ENCODE measurements at regions not wholly inside any gene's neighbourhood (a gene's known extent, or its start where the extent isn't known, plus 50 kb on each side); places are given as distances from the start of the nearest gene placed in this dataset.

DNA sequence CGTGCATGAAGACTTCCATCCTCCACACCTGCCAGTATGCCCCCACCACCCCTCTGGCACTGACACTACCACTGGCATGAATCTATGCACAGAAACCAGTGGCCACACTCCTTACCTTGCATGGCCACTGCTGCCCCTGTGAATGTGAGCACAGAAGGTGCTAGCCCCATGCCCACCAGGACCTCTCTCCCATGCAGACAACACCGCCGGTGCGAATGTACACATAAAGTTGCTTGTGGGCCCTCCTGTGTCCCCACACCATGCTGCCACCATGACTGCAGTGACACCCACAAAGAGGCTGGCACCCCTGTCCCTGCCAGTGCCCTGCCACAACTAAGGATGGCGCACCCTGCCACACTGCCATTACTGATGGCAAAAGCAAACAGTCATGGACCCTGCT is 289.5 kb upstream of the KCND2 start:
- TF ChIP-seq, protein P1, sequence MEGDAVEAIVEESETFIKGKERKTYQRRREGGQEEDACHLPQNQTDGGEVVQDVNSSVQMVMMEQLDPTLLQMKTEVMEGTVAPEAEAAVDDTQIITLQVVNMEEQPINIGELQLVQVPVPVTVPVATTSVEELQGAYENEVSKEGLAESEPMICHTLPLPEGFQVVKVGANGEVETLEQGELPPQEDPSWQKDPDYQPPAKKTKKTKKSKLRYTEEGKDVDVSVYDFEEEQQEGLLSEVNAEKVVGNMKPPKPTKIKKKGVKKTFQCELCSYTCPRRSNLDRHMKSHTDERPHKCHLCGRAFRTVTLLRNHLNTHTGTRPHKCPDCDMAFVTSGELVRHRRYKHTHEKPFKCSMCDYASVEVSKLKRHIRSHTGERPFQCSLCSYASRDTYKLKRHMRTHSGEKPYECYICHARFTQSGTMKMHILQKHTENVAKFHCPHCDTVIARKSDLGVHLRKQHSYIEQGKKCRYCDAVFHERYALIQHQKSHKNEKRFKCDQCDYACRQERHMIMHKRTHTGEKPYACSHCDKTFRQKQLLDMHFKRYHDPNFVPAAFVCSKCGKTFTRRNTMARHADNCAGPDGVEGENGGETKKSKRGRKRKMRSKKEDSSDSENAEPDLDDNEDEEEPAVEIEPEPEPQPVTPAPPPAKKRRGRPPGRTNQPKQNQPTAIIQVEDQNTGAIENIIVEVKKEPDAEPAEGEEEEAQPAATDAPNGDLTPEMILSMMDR (IDR thresholded peaks at IDR 0.05) = no peak
- Histone ChIP-seq H3K27ac (no peak overlapping the region), H3K27me3 (no peaks in the 10 kb centered on the region), H3K4me1 (no peaks in the 10 kb centered on the region), H3K4me3 (no peak overlapping the region), H3K9me3 (no peaks in the 10 kb centered on the region), H3K36me3 (no peaks in the 10 kb centered on the region)
- DNase-seq (peak in 1 of 6 donors; percentile 37), ATAC-seq (no peak), FAIRE-seq (no peak)
- 85 to 92% methylated on average over 5 of the region's 5 CpGs for WGBS, 2 donors
- intact Hi-C loops (cut with DNase I) = no loop called here

DNA sequence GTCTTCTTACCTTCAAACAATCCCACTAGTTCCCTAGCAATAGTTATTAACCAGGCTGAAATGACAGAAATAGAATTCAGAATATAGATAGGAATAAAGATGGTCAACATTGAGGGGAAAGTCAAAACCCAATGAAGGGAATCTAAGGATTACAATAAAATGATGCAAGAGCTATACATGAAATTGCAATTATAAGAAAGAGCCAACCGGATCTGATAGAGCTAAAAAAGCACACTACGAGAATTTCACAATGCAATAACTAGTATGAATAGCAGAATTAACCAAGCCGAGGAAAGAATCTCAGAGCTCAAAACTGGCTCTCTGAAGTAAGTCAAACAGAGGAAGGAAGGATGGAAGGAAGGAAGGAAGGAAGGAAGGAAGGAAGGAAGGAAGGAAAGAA is 288.7 kb upstream of the KCND2 start:
- 63 to 82% methylated on average over 3 of the region's 3 CpGs for WGBS, 2 donors
- no peaks in the 10 kb centered on the region for H3K36me3 ChIP-seq
- no peak for FAIRE-seq
- intact Hi-C loops (cut with DNase I) = no loop called here
- no peak overlapping the region for H3K4me3 ChIP-seq
- ATAC-seq = no peak
- H3K27me3 ChIP-seq = no peaks in the 10 kb centered on the region
- TF ChIP-seq, protein P1 (IDR thresholded peaks at IDR 0.05) = no peak
- DNase-seq = no peak
- H3K27ac ChIP-seq = no peak overlapping the region
- H3K4me1 ChIP-seq = no peaks in the 10 kb centered on the region
- H3K9me3 ChIP-seq = no peaks in the 10 kb centered on the region

GRCh38 chr7:119988401-119988800 is 284.6 kb upstream of the KCND2 start:
- intact Hi-C loops (cut with DNase I) = no loop called here
- FAIRE-seq = no peak
- no peaks in the 10 kb centered on the region for H3K9me3 ChIP-seq
- H3K36me3 ChIP-seq = no peaks in the 10 kb centered on the region
- no peak for ATAC-seq
- DNase-seq = no peak
- H3K4me3 ChIP-seq = no peak overlapping the region
- H3K4me1 ChIP-seq = no peaks in the 10 kb centered on the region
- no peaks in the 10 kb centered on the region for H3K27me3 ChIP-seq
- TF ChIP-seq, protein P1 (IDR thresholded peaks at IDR 0.05) = no peak
- H3K27ac ChIP-seq = no peak overlapping the region
- WGBS, 2 donors = 49 to 57% methylated on average over 1 of the region's 1 CpG

GRCh38 chr7:119994928-119995327 is 278.0 kb upstream of the KCND2 start:
- Histone ChIP-seq H3K27ac (no peak overlapping the region), H3K4me3 (no peak overlapping the region), H3K36me3 (no peaks in the 10 kb centered on the region), H3K4me1 (no peaks in the 10 kb centered on the region), H3K27me3 (peaks cover 0 to 4% (median 0%) of the 10 kb centered on the region in 4 donors), H3K9me3 (no peaks in the 10 kb centered on the region)
- ATAC-seq (no peak), FAIRE-seq (no peak), DNase-seq (no peak)
- WGBS, 2 donors = 48 to 56% methylated on average over 3 of the region's 3 CpGs
- TF ChIP-seq, protein P1 (IDR thresholded peaks at IDR 0.05) = no peak
- intact Hi-C loops (cut with DNase I) = no loop called here

GRCh38 chr7:119996634-119997033 is 276.3 kb upstream of the KCND2 start:
- H3K4me3 ChIP-seq = no peak overlapping the region
- no peak overlapping the region for H3K27ac ChIP-seq
- FAIRE-seq (no peak), DNase-seq (no peak), ATAC-seq (no peak)
- peaks cover 0 to 4% (median 0%) of the 10 kb centered on the region in 4 donors for H3K27me3 ChIP-seq
- no peaks in the 10 kb centered on the region for H3K4me1 ChIP-seq
- WGBS, 2 donors = 25 to 38% methylated on average over 3 of the region's 3 CpGs
- H3K36me3 ChIP-seq = no peaks in the 10 kb centered on the region
- TF ChIP-seq, protein P1 (IDR thresholded peaks at IDR 0.05) = no peak
- intact Hi-C loops (cut with DNase I) = no loop called here
- no peaks in the 10 kb centered on the region for H3K9me3 ChIP-seq
